NCI-H1436 treated with DMSO at 0.1 percent for 48 hours (cell line): ENCODE measurements at regions not wholly inside any gene's neighbourhood (a gene's known extent, or its start where the extent isn't known, plus 50 kb on each side); places are given as distances from the start of the nearest gene placed in this dataset.
"Not testable (repeated sequence)": the region's sequence is repeated elsewhere in the genome, so short reads cannot be mapped to it uniquely, and the experiment has no call there.

Experiments used
- DNase-seq: peaks from one replicate; lab custom pipeline; 2025; lab: John Stamatoyannopoulos, UW

DNA sequence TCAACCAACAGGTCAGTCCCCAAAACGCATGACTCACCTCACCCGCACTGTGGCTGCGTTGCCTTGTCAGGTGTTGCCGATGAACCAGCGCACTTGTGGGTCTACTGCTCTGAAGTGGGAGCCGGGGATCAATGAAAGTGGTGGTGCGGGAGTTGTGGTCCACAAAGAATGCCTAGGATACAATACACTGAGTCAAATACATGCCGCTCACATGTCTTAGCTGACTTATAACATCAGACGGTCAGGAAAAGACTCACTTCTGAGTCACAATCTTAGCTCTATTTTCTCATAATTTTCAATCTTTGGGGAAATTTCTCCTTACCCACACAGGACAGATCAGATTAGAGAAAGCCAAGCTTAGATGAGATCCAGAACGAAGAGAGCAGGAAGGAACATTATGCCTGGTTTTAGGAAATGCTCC lies 107.1 kb upstream of the STK17B start:
- no peak for DNase-seq

DNA sequence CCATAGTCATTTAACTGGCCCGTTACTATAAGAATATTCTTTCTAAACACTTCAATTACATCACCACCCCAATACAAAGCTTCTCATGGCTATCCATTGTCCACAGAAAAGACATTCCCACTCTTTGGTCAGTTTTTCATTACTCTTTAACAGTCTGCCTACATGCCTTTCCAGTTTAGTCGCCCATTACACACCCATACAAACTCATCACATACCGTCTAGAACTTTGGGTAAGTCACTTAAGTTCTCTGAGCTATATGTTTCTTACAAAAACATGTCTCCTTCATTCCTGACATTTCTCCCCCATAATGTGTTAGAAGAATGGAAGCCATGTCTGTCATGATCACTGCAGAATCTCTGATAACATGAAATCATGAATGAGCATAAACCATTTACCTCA lies 108.2 kb upstream of the STK17B start:
- DNase-seq: no peak

DNA sequence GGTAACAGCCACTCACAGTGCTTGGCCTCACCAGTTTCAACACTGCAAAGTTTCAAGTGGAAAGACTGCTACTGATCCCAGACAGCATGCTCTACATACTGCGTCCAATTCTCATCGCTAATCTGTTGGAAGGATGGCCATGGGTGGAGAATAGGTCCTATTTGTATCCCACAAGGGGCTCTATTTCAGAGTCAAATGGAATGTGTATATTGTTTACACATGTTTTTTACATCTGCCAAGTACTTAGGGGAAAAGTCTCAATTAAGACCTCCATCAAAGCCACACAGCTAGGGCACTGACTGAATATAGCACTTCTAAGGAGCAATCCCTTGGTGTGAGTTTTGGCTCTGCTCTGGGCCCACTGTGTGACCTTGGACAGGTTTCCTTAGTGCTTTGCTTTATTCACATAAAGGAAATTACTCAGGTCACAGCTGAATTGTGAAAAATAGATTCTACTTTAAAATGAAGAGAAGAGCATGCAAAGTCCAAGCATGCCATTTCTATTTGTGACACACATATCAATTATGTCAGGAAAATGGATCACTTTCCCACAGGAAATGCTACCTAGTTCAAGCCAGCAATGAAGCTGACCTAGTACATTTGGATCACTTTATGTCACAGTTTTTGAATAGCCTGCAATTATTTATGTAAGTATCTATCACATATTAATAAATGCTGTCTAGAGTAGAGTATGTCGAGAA lies 112.9 kb upstream of the STK17B start:
- no peak for DNase-seq

DNA sequence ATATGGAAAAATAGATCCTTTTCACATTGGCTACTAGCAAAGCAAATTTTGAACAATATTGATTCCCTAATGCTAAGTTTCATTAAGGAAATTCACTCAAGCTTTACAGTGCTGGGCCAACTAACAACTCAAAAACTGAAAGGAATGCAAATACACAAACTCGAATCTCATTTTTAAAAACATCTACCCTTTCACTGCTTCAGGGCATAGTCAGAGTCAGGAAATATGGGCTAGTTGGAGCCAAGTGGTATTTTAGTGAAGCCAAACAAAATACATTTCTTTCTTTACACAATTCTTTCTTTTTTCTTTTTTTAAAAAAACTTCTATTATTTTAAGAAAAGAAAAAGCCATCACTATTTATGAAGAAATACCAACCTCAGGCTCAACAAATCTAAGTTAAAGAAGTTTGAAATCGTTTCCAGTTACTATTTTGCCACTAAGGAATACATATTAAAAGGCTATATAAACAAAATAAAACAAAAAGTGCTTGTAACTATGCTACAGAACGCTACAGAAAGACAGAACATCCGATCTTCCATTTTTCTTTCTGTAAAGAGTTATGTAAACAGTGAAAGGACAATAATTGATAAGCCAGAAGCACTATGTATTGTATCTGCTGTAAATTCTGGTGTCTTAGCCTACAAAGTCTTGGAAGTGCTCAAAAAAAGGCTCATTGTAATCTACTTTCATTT lies 113.6 kb upstream of the STK17B start:
- no peak for DNase-seq

DNA sequence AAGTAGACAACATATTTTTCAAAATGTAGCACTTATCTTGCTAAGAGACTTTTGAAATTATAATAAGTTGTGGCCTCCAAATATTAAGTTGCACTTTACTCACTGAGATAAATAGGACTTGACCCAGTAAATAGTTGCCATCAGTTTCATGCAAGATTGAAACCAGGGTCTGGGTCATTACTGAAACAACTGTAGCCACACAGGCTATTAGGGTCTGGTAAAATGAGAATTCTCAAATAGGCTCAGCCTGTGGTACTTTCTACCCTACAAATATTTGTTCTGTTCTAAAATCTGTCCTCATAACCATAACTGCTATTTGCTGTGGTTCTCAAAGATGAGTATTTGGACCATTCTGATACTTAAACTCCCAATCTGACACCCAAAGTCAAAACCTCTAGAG lies 115.4 kb upstream of the STK17B start:
- DNase-seq: no peak

DNA sequence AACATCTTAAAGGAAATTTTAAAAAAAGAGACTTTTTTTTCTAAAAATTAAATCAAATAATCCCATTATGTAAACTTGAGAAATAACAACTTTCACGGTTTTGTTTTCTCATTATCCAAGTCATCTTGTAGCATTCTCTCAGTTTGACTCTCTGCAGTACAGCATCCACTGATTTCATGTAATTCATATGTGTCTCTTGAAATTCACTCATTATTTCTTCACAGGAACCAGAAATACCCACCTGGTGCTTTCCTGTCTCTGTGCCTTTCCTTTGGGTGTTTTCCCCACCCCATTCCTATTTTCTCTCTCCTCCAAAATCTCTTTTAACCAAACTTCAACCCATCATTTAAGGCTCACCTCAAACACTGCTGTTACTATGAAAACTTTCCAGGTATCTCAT lies 116.1 kb upstream of the STK17B start:
- DNase-seq: no peak

DNA sequence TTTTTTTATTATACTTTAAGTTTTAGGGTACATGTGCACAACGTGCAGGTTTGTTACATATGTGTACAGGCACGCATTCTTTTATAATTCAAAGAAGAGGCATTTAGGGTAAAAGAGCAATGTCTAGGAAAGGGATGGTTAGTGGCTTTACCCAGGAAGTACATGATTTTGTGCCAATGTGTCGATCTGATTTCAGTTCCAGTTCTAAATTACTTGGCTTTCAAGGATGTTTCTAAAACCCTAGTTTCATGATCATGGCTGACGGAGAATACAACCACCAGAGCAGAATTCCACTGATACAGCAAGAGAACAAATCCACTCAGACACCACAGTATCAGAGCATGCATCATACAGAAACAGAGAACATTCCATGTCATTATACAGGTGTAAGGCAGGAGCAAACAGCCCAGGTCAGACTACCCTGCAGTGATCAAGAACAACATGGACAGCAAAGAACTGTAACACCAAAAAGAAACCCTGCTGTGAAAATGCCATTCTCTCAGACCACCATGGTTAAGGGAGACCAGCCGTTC lies 116.7 kb upstream of the STK17B start:
- DNase-seq: no peak

DNA sequence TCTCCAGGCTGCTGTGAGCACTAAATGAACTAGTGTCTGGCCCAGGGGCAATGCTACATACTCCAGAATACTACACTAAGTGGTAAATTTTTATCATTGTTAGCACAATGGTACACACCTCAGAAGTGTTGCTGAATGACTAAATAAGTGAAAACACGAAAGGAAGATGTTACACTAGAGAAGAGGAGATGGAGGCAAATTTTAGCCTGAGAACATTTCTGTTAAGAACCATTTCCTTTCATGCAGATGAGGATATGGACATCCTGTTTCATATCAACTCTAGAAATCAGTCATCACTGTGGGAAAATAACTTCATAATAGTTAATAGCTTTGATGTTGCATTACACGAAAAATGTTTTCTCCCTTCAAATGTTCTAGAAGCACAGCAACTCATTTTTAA lies 117.6 kb upstream of the STK17B start:
- no peak for DNase-seq

DNA sequence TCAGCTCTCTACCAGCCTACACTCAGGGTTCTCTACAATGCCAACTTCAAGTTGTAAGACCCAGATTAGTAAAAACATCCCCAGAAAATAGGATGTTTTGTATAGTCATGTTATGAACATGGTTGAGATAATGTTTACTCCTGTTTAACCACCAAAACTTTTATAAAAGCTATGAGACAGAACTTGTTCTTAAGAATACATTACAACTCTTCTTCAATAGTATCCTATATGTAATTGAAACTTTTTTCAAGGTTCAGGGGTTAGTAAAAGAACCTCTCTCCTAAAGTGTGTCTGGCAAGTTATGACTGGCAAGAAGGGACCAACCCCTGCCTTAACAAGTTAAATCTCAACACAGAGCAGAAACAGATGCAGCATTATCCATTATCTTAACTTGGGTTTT lies 118.8 kb upstream of the STK17B start:
- DNase-seq: no peak

DNA sequence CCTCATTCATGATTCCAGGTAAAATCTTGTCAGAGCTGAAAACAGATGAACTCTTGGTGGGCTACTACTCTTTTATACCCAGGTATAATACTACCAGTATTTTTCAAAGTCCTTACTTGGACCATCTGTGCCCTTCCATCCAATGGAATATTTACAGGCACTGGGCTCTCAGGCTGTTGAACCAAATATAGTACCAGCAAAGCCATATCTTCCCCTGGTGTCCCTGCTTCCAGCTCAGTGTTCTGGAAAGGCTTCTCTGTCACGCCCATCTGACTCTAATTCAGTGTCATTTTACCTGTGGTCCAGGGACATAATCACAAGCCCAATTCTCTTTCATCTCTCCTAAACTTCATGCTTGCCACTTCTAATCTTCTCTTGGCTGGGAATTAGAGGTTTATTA lies 119.2 kb upstream of the STK17B start:
- no peak for DNase-seq

DNA sequence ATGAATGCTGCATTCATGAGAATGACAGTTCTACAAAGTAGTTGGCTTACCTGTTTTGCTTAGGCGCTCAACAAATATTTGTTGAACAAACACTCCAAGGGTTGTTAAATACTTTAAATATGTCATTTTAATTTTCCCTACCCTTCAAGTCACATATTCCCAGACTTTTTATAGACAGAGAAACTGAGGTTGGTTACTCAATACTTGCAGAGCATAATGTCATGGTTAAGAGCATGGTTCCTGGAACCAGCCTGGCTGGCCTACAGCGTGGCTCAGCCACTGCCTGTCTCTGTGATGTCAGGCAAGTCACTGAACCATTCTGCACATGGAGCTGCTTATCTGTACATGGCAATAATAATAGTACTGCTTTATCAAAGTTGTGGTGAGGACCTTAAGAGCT lies 120.0 kb upstream of the STK17B start:
- no peak for DNase-seq

DNA sequence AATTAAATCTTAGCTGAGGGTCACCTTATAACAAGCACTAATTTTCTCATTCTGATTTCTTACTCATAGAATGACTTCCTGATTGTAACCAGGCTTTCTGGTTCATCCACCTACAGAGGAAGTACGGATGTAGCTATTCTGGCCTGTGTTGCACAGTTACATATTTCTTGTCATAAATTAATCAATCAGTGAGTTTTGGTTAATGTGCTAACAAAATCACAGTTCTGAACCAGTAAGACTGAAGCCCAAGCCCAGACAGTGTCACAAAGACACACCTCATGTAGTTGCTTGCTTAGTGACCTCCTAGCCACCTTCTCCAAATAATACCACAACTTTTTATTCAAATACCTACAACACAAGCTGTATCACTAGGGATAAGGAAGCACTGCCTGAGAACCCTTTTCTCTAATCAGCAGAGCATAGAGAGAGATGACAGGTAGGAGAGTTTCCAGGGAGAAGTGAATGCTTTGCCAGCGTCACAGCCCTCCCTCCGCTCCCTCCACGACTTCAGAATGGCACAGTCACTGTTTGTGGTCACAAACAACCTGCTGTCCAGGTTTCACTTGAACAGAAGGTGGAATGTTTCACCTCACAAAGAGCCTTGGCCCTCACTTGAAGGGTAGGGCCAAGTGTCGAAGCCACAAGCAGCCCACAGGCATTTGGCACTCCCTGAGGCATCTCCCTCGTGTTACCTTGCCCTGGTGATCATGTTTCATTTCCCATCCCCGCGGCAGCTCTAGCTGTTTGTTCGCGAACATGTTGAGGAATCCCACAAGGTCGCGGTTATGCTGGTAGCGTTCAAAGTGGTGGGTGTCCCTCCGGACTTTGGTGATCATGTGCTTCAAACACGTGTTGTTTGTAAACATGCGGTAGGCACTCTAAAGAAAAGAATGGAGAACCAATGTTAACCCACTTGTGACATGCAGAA lies 120.8 kb upstream of the STK17B start:
- DNase-seq: no peak

DNA sequence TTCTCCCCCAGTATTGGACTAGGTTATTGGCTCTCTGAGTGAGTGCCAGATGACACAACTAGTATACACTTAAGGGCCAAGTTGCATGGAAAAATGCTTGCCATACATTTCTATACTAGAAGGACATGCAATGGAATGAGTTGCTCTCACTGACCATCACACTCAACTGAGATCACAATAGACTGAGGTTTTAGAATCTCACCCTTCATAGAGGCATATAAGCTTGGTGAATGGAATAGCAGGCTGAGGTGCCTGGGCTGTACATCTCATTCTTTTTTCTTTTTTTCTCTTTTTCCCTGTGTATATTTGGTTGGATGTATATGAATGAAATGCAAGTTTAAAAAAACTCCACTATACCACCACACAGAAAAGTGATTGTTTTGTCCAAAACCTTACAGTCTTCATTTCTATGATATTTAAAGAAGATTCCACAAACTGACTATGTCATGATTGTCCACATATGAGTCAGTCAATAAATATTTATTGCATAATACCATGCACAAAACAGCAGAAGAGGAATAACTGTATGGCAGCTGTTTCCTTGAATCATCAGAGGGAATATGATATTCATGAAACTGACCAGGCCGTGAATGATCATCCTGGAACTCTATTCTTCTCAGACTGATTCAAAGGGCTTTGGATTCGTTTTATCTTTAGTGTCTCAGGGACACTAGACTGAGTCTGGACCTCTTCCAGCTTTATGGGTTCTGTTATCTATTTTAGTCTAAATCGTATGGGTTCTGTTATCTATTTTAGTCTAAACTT lies 122.6 kb upstream of the STK17B start:
- no peak for DNase-seq

DNA sequence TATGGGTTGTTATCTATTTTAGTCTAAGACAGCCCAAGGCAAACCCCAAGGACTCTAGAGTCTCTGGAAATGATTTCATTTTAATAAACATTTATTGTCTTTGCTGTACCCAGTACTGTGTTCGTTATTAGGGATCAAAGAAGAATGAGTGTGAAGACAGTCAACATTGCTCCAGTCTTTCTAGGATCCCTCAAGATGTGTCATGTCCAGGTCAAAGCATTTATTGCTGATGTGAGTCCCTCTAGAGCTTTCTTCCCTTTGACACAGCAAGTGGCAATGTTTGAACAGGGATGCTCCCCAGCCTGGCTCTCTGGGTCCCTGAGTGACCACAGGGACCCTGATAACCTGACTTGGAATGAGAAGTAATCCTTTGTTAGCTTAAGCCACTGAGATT lies 123.1 kb upstream of the STK17B start:
- DNase-seq: no peak

DNA sequence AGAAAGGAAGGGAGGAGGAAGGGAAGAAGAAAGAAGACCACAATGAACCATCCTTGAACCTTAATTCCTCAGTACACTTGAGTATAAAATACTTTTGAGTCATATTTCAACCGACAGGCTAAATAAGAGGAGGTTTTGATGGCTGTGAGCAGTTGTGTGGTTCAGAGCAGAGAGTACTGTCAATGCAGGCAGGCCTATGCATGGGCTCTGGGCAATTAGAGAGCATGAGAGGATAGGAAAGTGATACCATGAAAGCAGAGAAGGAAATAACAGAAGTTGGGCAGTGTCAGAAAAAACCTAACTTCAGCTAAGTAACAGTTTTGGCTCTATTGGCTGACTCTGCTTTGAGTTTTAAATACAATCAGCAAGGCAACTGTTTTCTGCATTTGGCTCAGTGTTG lies 123.6 kb upstream of the STK17B start:
- no peak for DNase-seq

DNA sequence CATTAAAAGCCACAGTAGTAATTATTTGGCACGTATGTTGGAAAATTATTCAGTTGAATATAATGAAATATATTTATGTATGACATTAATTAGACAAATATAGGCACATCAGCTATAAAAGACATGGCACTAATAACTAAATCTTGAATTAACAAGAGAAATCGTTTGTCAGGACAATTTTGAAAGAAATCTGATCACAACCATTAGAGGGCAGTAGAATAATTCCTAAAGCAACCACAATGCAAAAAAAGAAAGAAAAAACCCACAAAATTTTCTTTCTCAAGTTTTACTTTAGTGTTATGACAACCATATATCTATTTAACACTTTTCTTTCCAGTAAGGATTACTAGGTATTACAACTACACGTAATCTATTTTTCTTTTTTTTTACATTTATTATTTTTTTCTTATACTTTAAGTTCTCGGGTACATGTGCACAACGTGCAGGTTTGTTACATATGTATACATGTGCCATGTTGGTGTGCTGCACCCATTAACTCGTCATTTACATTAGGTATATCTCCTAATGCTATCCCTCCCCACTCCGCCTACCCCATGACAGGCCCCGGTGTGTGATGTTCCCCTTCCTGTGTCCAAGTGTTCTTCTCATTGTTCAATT lies 126.8 kb upstream of the STK17B start:
- not testable (repeated sequence) for DNase-seq

DNA sequence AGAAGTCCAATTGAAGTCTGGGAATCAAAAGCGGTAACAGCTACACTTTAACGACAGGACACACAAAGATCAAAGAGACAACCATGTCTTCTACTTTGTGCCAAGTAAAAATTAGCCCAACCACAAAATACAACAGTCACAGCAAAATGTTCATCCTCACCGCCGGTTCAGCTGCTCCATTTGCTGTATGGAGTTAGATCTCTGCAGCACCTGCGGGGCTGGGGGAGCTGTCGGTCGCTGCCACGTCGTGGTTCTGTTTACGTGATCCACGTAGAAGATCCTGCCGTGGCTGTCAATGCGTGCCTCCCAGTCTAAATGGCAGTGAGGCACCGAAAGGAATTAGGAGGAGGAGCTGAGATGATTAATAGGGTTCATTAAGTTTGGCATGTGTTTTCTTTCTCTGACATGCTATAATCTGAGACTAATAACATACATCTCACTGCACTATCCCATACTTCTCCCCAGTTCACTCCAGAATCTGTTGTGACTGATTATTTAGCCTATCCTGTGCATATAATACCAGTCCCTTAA lies 136.5 kb upstream of the STK17B start:
- no peak for DNase-seq

DNA sequence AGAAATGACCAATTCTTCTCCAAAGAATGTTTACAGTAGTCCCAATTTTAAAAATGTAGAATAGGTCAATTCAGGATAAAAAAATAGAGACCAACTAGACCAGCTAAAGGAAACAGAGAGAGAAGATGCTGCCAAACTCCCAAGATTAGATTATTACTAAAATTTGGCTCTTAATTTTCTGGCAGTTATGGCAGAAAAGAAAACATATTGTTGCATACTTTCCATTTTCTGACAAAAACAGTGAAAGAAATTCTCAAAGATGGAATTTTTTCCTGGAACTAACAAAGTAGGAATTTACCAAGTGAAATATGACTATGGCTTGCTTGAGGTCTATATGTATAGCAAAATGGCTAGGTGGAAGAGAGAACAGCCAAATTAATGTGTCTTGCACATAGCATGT lies 138.3 kb upstream of the STK17B start:
- no peak for DNase-seq

DNA sequence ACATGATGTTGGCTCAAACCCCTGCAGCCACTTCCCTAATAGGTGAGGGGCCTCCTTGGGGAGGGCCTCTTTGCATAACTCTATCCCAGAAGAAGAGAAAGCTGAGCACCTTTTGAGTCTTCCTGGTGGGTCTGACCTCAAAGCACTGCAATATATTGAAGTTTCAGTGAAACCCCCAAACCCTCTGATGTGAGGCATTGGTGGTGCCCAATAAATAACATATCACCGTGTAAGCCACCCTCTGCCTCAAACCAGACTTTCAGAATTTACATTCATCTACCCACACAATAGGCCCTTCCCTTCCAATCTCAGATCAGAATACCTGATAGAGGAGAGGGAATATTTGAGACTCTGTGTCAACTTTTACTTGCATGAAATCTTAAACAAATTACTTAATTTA lies 142.8 kb upstream of the STK17B start:
- DNase-seq: no peak

DNA sequence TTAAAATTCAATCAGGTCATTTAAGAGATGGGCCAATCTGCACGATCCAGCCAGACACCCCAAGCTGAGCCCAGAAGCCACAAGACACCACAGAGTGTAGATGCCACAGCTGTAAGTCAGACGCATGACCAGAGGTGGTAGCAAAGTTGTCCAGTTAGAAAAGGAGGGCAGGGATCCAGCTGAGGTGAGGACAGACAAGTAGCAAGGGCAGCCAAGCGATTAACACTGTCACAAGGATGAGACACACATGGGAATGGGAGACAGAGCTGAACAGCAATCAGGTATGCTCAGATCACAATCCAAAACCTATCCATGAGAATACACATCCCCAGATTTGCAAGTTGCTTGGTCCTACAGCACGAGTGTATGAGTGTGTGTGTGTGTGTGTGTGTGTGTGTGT lies 143.4 kb upstream of the STK17B start:
- no peak for DNase-seq

DNA sequence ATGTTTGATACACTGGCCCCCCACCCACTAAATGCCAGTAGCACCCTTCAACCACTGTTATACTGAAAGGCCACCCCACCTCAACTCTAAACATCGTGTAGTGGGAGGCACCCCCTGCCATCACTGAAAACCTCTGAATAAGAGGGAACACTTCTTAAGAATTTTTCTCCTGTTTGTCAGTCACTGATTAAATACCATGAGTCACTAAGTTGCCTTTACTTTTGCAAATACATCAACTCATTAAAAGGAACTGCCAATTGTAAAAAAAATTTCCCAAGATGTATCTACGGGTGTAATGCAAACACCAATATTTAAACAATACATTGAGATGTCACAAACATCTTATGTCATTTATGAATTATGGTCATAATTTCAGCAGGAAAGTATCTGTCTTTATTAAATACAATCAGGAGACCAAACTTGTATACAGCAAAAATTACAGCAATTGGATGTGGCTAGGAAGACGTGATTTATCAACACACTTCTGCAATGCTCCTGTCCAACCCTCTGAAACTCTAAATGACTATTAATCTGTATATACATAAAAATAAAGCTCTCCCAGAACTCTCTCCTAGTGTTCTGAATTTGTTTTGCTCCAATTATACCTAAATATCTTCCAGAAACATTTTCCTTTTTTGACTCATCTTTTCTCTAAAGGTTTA lies 144.1 kb upstream of the STK17B start:
- DNase-seq: no peak
